Testis (tissue), 2 donors: ENCODE measurements at regions not wholly inside any gene's neighbourhood (a gene's known extent, or its start where the extent isn't known, plus 50 kb on each side); places are given as distances from the start of the nearest gene placed in this dataset.

Experiments
- CTCF ChIP-seq, 3 experiments: fragments of 450-650 bp in 2 of 3; fragments of 200-600 bp in 1 of 3; sonication (generic) in 1 of 3; IDR thresholded peaks; one replicate each; pipeline ENCODE4 v1.5.1; 2016 to 2019; ENCODE audit warnings: antibody characterized with exemption in 3 of 3, mild to moderate bottlenecking in 2 of 3, moderate library complexity in 1 of 3
- POLR2A ChIP-seq: fragments of 450-650 bp; IDR thresholded peaks from one replicate; pipeline ENCODE4 v1.6.1; 2017; ENCODE audit warnings: antibody characterized with exemption, mild to moderate bottlenecking, moderate library complexity

- TF ChIP-seq CTCF (IDR thresholded peaks at IDR 0.05): no peak
- no peak for TF ChIP-seq POLR2A
These were observed 293.2 kb upstream of the DCC start for GRCh38 chr18:52046842-52047241.
